Panc1 (cell line): ENCODE measurements at regions not wholly inside any gene's neighbourhood (a gene's known extent, or its start where the extent isn't known, plus 50 kb on each side); places are given as distances from the start of the nearest gene placed in this dataset.

ENCODE experiments used
- CTCF ChIP-seq: fragments of 450-650 bp; IDR thresholded peaks from 2 replicates; pipeline ENCODE4 v1.5.1; 2017; ENCODE audit warnings: mild to moderate bottlenecking
- POLR2AphosphoS5 ChIP-seq: IDR thresholded peaks from 2 replicates; pipeline ENCODE4 v1.6.1; 2012; ENCODE audit warnings: mild to moderate bottlenecking, low read depth, low read length, moderate library complexity
- SIN3A ChIP-seq: IDR thresholded peaks from 2 replicates; pipeline ENCODE4 v1.6.1; 2012; ENCODE audit warnings: low read depth, mild to moderate bottlenecking, low read length, moderate library complexity, borderline replicate concordance; ENCODE audit not compliant: insufficient read depth
- TF ChIP-seq, protein P1 (sequence below), 2 experiments: IDR thresholded peaks; 2 replicates each; pipeline ENCODE4 v1.6.1; 2011 to 2012; ENCODE audit warnings: low read depth in 2 of 2, control low read depth in 1 of 2, low read length in 1 of 2, mild to moderate bottlenecking in 1 of 2, moderate library complexity in 1 of 2; ENCODE audit not compliant: insufficient read depth in 1 of 2

GRCh38 chr7:68109299-68109698, 1112.7 kb downstream of the TYW1 start:
- TF ChIP-seq SIN3A, result no peak
- no peak for TF ChIP-seq CTCF
- TF ChIP-seq, protein P1, sequence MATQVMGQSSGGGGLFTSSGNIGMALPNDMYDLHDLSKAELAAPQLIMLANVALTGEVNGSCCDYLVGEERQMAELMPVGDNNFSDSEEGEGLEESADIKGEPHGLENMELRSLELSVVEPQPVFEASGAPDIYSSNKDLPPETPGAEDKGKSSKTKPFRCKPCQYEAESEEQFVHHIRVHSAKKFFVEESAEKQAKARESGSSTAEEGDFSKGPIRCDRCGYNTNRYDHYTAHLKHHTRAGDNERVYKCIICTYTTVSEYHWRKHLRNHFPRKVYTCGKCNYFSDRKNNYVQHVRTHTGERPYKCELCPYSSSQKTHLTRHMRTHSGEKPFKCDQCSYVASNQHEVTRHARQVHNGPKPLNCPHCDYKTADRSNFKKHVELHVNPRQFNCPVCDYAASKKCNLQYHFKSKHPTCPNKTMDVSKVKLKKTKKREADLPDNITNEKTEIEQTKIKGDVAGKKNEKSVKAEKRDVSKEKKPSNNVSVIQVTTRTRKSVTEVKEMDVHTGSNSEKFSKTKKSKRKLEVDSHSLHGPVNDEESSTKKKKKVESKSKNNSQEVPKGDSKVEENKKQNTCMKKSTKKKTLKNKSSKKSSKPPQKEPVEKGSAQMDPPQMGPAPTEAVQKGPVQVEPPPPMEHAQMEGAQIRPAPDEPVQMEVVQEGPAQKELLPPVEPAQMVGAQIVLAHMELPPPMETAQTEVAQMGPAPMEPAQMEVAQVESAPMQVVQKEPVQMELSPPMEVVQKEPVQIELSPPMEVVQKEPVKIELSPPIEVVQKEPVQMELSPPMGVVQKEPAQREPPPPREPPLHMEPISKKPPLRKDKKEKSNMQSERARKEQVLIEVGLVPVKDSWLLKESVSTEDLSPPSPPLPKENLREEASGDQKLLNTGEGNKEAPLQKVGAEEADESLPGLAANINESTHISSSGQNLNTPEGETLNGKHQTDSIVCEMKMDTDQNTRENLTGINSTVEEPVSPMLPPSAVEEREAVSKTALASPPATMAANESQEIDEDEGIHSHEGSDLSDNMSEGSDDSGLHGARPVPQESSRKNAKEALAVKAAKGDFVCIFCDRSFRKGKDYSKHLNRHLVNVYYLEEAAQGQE (IDR thresholded peaks at IDR 0.05; ENCODE audit: insufficient read depth in 1 of 2, low read depth in 2 of 2, low read length in 1 of 2), result no peak
- no peak for TF ChIP-seq POLR2AphosphoS5
